ENCODE measurements at regions not wholly inside any gene's neighbourhood (a gene's known extent, or its start where the extent isn't known, plus 50 kb on each side); places are given as distances from the start of the nearest gene placed in this dataset.

DNA sequence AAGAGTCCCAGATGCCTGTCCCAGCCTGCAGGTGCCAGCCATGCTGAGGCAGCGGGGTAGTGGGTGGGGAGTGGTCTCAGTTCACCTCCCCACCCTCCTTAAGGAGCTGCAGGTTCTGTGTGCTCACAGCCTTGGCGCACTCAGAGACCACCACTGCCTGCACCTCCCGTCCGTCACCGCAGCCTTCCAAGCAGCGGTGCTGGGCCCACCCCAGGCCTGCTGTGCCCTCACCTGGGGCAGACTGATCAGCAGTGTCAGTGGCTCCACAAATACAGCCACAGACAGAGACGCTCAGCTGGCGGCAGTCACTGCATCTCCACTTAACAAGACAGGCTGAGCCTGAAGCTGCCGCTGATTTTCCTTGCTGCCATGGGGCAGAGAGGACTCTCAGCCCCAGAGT lies 120.2 kb downstream of the RFLNA start:
- no peak for DNase-seq (ENCODE audit: low spot score)

DNA sequence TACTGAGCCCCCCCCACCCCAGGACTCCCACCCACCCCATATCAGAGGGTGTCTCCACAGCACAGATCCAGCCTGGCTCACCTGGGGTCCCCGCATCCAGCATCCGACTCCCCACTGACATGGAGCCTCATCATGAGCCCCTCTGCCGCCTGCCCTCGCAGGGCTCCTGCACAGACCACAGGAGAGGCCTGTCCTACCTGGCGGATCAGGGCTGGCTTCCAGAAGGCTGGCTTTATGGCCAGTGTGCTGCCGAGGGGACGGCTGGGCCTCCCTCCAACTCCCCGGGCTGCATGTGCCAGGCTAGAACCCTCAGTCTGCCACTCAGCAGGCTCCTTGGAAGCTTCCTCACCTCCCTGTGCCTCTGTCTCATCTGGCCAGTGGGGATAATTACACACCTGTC lies 119.0 kb downstream of the RFLNA start:
- DNase-seq (ENCODE audit: low spot score) = no peak

DNA sequence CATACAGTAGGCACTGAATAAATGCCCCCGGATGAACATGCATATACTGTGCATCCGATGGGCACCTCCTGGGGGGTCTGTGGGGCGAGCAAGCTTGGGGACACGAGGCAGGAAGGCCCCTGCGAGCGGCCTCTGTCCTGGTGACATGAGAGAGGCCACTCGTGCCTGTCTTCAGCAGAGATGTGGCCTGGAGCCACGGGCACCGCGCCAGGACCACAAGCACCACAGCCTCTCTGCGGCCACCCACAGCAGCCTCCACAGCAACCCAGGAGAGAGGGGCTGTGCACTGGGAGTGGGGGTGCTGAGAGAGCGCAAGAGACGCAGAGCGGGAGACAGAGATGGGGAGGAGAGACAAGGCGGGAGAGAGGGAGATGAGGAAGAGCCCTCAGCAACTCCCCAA lies 118.5 kb downstream of the RFLNA start:
- DNase-seq (ENCODE audit: low spot score) = no peak

DNA sequence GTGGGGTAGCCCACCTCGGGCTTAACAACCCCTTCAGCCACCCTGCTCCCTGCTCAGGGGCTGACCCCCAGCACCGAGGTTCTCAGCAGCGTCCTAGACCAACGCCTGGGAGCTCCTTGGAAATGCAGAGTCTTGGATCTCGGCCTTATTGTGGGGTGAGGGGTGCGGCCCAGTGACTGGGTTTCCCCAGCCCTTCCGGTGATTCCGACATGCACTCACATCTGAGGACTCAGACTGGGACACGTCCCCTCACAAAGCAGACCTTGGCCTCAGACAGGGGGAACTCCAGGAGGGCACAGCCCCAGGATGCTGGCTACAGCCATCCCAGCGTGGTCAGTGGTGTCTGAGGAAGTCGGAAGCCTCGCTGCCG lies 117.7 kb downstream of the RFLNA start:
- no peak for DNase-seq (ENCODE audit: low spot score)

DNA sequence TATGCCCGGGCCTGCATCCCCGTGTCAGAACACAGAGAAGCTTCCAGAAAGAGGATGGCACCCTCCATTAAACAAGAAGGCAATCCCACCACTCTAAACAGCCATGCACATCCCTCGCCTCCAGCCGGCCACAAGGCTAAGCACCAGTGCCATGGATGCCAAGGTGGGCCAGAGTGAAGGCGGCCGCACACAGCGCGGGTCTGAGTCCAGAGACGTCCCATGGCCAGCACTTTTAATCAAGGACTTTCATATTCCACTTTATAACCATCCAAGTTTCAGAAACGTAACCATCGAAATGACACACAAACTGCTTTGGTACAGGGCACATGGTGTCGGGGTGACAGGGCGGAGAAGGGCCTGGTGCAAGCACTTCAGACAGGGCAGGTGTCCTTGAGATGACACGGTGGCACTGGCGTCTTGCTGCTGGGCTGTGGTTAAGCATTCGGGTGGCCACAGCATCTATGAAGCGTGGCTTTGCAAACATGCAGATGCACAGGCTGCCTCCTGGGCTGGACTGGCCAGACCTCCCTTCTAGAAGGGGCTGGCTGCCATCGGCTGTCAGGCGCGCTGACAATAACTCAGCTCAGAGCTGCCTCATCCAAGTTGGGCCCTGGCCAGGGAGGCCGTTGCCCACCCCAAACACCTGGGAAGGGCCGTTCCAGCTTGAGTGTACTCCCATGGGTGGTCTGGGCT lies 117.2 kb downstream of the RFLNA start:
- no peak for DNase-seq (ENCODE audit: low spot score)

DNA sequence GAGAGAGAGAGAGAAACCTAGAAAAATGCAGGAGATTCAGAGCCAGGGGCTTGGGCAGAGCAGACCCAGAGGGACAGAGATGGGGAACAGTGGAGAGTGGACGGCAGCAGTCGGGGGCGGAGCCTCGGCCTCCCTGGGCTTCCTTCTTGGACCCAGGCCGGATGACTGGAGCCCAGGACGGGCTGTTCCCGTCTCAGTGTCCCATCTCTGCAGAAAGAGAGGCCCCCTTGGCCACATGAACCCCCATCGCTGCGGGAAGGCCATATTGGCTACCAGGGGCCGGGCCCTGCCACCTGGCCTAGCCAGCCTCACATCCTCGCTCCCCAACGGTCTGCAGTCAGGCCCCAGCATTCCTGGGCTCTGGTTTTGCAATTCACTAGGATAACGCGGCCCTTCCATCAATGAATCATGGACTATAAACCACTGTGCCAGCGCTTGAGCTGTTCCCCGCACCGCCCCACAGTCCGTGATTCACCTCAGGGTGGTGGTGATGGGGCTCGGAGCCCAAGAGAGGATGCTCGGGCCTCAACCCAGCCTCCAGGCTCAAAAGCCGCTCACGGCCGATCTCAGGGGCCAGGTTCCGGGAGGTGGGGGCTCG lies 116.5 kb downstream of the RFLNA start:
- DNase-seq (ENCODE audit: low spot score) = peak; percentile 44

DNA sequence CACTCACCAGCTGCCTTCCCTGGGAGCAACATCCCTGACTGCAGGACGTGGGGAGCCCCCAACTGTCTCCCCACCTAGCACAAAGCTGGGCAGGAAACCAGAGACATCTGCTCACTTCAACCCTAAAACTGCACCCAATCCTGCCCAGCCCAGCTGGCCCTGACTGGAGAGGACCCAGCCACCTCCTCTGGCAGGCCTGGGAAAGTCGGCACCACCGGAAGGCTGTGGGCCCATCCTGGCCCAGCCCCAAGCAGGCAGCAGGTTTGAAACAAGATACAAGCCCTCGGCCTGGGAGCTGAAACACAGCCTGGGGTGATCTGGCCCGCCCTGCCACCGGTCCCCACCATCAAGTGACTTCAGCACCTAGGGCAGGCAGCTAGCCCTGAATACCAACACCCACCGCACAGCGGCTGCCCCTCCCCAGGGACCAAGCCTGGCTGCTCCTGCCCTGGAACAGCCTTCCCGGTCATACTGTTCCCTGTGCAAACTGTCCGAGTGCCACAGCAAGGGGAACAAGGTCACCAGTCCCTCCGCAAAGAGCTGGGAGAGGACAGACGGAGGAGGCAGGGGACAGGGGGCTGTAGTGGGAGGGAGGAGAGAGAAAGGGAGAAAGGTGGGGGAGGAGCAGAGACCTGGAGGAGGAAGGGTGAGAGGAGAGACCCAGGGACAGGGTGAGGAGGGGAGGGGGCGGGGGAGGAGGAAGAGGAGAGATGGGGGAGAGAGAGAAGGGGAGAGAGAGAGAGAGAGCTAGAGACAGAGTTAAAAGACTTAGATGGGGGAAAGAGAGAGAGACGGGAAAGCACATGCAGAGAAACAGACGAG lies 115.7 kb downstream of the RFLNA start:
- no peak for DNase-seq (ENCODE audit: low spot score)

DNA sequence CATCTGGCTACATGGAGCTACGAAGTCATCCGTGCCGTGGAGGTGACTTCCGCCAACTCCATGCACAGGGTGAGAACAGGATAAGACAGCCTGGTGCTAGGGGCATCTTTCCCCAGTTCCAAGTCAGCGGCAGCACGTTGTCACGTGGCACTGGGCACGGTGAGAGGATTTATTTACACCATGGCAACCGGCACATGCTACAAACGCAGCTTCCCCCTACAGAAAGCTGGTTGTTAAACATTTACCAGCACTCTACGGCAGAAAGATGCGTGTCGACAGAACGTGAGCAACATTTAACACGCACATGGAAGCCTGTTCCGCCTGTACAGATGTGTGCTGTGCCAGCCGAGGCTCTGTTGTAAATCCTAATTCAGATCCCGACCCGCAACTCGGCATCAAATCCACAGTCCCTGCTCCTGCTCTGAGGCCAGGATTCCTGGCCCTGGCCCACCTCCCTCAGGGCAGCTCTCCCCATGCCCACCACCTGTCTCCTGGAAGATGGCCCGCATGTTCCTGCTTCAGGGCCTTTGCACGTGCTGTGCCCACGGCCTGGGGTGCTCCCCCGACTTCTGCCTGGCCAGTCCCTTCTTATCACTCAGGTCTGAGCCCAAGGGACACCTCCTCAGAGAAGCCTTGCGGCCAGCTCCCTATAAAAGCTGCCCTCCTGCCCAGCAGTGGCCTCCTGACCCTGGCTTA lies 114.1 kb downstream of the RFLNA start:
- DNase-seq (ENCODE audit: low spot score) = no peak

DNA sequence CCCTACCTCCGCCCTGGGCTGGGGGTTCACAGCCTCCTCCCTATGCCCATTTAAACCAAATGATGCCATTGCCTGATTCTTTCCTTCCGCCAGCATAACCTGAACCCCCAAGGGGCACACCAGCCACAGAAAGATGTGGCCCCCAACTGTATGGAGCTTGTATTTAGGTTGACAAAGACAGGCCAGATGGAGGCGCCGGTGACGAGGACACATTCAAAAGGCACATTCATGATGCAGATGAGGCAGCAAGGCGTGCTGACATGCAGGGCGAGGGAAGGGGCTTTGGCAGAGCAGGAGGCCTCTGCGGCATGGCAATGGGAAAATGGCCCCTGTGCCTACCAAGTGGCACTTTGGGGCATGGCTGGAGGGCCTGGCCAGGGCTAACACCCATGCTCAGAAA lies 112.2 kb downstream of the RFLNA start:
- DNase-seq (ENCODE audit: low spot score) = no peak

DNA sequence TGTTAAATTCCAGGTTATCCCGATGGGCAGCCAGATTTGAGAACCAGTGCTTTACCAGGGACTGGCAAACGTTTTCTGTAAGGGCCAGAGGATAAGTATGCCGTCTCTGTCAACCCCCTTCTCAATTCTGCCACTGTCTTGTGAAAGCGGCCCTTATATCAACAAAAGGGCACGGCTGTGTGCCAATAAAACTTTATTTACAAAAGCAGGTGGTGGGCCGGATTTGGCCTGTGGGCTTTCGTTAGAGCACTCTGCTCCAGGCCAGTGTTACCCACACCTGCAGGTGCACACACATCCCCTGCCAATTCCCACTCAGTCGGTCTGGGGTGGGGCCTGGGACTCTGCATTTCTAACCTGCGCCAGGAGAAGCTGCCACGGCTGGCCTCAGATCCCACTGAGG lies 111.2 kb downstream of the RFLNA start:
- no peak for DNase-seq (ENCODE audit: low spot score)

DNA sequence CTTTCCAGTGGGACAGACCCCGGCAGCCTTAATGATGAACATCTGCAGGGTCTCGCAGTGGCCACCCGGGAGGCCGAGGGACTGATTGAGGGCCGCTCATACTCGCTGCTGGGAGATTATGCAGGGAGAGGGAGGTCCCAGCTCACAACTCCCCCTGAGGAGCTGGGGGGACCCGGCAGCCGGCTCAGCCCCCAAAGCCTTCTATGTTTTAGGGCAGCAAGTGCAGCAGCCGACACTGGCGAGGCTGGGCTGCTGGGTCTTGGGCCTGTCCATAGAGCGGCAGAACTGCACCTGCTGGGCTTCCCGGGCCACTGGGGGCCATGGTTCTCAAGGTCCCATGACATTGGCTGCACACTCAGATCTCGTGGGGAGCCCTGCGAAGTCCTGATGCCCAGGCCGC lies 110.7 kb downstream of the RFLNA start:
- no peak for DNase-seq (ENCODE audit: low spot score)

DNA sequence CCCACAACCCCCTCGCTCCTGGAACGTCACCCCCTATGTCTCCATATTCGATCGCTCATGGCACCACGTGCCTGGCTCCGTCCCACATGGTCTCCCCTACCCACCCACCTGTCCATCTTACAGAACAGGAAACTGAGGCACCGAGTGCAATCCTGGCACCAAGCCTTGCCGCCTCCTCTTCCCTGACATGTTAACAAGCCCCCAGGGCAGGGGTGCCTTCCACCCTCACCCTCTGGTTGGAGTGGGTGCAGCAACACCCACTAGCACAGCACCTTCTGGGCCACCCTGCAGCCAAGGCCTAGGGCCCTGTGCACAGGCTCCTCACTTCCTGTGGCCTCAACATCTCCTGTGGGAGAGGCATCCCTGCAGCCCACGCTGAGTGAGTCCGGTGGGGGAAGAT lies 110.3 kb downstream of the RFLNA start:
- DNase-seq (ENCODE audit: low spot score) = no peak

DNA sequence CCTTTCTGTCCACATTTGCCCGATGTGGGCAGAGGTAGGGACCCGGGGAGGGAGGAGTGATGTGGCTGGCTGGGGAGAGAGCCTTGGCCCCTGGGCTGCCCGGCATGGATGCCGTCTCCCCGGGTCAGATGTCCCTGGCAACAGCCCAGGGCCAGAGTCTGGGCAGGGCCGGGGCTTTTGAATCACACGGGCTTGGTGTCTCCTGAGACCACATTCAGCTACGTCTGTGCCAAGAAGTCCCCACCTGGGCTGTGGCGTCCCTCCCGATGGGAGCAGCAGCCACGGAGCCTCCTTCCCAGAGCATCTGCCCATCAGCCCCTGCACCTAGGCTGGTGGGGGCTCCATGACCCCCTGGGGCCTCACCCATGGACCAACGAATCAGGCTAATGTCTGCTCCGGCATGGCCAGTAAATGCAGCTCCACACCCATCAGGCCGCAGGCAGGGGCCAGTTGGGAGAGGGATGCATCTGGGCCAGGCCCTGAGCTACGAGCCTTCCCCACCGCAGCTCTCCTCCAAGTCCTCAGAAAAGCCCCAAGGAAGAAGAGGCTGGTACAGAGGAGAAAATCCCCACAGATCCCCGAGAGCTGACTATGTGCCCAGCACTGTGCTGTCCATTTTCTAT lies 109.4 kb downstream of the RFLNA start:
- no peak for DNase-seq (ENCODE audit: low spot score)

DNA sequence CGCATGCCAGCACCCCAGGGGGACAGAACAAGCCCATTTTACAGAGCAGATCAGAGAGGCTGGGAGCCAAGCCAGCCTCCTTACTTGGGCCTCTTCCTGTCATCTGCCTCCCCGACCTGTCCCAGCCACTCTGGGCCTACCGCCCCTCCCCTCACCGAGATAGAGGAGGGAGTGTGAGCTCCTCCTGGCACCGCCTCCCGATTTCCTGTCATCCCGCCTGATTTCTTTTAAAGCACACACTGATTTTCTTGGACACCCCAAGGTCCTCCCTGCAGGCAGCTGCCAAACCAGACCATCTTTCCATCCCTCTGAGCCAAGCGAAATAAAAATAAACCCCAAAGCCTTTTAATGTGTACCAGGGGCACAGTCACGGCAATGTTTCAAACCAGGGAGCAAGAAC lies 108.4 kb downstream of the RFLNA start:
- DNase-seq (ENCODE audit: low spot score) = no peak

DNA sequence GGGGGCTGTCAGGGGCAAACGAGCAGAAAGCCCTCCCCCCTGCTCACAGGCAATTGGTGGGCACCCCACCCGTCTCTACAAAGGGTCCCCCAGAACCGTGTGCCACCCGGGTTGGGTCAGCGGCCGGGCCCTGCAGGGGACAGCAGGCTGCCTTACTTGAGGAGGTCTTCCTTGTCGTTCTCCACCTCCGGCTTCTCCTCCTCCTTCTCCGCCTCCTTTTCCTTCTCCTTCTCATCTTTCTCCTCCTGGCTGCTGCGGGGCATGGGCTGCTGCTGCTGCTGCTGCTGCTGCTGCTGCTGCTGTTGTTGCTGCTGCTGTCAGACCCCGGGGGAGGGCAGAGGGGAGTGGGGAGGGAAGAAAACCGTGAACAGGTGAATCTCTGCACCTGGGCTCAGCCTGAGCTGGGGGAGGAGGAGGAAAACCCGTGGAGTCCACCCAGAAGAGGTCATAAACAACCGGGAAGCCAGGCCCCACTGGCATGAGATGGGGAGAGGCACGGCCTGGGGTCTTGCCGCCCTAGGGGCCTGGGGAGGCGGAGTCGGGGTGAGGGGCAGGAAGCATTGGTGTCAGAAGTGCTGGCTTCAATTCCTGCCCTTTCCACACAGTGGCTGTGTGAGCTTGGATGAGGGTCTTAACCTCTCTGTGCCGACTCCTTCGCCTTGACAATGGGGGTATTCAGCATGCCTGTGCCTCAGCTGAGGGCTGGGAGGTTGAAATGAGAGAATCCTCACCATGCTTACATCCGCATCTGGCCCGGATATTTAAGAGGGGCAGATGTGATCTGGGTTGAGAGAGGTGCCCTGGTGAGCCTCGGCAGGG lies 107.6 kb downstream of the RFLNA start:
- no peak for DNase-seq (ENCODE audit: low spot score)

DNA sequence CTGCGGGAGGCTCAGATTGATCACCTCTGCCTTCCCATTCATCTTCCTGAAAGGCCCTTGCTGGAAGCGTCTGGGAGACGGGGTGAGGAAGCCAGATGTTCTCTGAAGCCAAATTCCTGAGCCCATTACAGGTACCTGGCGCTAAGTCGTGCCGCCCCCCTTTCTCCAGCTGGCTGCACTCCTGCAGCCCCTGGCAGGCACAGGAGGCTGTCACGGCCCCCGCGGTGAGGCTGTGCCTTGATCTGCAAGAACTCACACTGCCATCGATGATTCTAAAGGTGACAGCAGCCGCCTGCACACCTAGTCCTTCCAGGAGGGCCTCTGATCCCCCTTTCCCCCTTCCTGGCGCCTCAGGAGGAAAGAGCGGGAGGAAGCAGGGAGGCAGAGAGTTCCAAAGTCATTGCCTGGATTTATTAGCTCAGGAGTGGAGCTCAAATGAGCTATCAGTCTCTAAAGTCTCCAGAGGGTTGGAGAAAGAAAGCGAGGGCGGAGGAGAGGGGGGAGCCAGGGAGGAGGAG lies 106.9 kb downstream of the RFLNA start:
- no peak for DNase-seq (ENCODE audit: low spot score)

DNA sequence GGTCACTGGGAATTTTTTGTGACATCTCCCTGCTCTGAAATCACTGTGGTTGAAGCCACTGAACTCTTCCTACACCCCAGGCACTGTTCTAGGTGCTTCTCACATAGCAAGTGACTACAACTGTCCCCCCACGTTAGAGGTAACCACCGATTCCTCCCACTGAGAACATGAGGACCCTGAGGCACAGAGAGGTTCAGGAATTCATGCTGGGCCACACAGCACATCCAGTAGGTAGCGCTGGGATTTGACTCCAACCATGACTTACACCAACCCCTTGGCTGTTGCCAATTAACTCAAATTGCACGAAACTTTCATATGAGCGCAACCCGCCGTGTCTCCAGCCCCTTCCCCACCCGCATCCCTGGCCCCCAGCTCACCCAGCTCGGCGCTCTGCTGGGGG lies 105.2 kb downstream of the RFLNA start:
- no peak for DNase-seq (ENCODE audit: low spot score)

DNA sequence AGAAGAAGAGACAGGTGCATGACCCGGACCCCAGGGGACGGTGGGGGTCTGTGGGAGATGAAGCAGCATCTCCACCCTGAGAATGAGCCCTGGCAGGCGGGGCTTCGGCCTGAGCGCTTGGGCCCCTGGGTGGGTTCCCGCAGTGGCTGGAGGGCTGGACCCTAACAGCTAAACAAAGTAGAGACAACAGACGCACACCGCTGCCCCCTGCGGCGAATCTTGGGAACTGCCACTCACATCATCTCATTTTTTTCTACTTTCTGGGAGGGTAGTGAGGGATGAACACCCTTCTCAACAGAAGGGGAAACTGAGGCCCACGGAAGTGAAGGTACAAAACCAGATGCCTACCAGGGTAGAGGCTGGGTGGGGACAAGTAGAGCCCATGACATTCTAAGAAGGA lies 104.7 kb downstream of the RFLNA start:
- DNase-seq (ENCODE audit: low spot score) = peak; percentile 47

DNA sequence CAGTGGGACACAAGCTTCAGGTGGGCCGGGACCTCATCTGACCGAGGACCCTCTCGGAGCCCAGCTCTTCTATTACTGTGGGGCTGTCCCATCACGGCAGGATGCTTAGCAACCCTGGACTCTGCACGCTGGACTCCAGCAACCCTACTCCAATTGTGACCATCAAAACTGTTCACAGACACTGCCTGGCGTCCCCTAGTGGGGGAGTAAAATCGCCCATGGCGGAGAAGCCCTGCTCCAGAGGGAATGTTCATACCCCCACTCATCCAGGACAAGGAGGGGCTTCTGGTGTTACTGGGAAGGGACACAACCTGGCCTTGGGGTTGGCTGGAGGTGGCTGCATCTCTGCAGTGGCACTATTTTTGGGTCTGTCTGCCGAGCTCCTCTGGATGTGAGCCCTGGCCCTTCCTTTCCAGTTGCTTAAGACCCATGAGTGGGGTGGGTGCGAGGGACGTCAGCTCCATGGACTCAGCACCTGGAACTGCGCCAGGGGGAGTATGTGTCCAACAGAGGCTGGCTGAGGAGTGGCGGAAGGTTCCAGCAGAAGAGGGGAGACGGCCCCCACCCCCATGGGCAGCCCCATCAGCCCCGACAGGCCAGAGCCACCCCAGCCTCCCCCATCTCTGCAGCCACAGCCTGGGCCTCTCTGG lies 103.8 kb downstream of the RFLNA start:
- DNase-seq (ENCODE audit: low spot score) = no peak
